ENCODE measurements at regions not wholly inside any gene's neighbourhood (a gene's known extent, or its start where the extent isn't known, plus 50 kb on each side); places are given as distances from the start of the nearest gene placed in this dataset.

DNA sequence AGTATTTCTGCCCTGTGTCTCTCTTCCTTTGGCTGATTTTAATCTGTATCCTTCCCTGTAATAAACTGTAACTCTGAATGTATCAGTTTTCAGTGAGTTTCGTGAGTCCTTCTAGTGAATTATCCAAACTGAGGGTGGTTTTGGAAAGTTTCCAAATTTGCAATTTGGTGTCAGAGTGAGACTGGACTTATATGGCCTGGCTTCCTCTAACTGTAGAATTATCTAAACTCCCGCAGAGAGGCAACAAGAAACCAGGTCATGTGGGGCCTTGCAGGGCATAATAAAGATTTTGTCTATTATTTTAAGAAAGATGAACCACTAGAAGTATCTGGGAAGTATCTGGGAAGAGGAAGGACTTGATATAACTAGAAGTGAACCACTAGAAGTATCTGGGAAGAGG lies 95.3 kb upstream of the RNF152 start:
- TF ChIP-seq, protein P1, sequence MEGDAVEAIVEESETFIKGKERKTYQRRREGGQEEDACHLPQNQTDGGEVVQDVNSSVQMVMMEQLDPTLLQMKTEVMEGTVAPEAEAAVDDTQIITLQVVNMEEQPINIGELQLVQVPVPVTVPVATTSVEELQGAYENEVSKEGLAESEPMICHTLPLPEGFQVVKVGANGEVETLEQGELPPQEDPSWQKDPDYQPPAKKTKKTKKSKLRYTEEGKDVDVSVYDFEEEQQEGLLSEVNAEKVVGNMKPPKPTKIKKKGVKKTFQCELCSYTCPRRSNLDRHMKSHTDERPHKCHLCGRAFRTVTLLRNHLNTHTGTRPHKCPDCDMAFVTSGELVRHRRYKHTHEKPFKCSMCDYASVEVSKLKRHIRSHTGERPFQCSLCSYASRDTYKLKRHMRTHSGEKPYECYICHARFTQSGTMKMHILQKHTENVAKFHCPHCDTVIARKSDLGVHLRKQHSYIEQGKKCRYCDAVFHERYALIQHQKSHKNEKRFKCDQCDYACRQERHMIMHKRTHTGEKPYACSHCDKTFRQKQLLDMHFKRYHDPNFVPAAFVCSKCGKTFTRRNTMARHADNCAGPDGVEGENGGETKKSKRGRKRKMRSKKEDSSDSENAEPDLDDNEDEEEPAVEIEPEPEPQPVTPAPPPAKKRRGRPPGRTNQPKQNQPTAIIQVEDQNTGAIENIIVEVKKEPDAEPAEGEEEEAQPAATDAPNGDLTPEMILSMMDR (IDR thresholded peaks at IDR 0.05): no peak
- TF ChIP-seq POLR2A (IDR thresholded peaks at IDR 0.05): no peak
